HG02885 (cell line): ENCODE measurements at regions not wholly inside any gene's neighbourhood (a gene's known extent, or its start where the extent isn't known, plus 50 kb on each side); places are given as distances from the start of the nearest gene placed in this dataset.

Source experiments
- ATAC-seq: cut with Tn5 transposase; IDR thresholded peaks from one replicate; pipeline ENCODE4 v1.9.1; 2021; ENCODE audit warnings: mild to moderate bottlenecking; ENCODE audit not compliant: unreplicated experiment, poor library complexity

GRCh38 chr2:43171789-43172188 lies 54.6 kb downstream of the ZFP36L2 start:
- no peak for ATAC-seq

GRCh38 chr2:43170405-43171105 lies 55.9 kb downstream of the ZFP36L2 start:
- no peak for ATAC-seq

GRCh38 chr2:43169987-43170386 lies 56.4 kb downstream of the ZFP36L2 start:
- ATAC-seq, result no peak

GRCh38 chr2:43169099-43169945 lies 57.1 kb downstream of the ZFP36L2 start:
- peak; percentile 43 for ATAC-seq

- no peak for ATAC-seq
Measured at GRCh38 chr2:43168016-43168369, 58.4 kb downstream of the ZFP36L2 start.

- no peak for ATAC-seq
Measured at GRCh38 chr2:43165378-43166069, 60.9 kb downstream of the ZFP36L2 start.

- ATAC-seq, result no peak
Measured at GRCh38 chr2:43164686-43165085, 61.7 kb downstream of the ZFP36L2 start.

GRCh38 chr2:43163584-43164270 lies 62.7 kb downstream of the ZFP36L2 start:
- ATAC-seq, result no peak

- ATAC-seq, result no peak
Measured at GRCh38 chr2:43162511-43162776, 64.0 kb downstream of the ZFP36L2 start.

GRCh38 chr2:43161650-43162510 lies 64.5 kb downstream of the ZFP36L2 start:
- no peak for ATAC-seq

- no peak for ATAC-seq
Measured at GRCh38 chr2:43160778-43161177, 65.6 kb downstream of the ZFP36L2 start.

- no peak for ATAC-seq
Measured at GRCh38 chr2:43159797-43160196, 66.6 kb downstream of the ZFP36L2 start.

- ATAC-seq, result peak; percentile 13
Measured at GRCh38 chr2:43158259-43158880, 68.0 kb downstream of the ZFP36L2 start.

- no peak for ATAC-seq
Measured at GRCh38 chr2:43157506-43158246, 68.7 kb downstream of the ZFP36L2 start.

- ATAC-seq, result no peak
Measured at GRCh38 chr2:43155851-43156411, 70.5 kb downstream of the ZFP36L2 start.

GRCh38 chr2:43154685-43155084 lies 71.7 kb downstream of the ZFP36L2 start:
- ATAC-seq, result no peak

GRCh38 chr2:43152741-43153647 lies 73.4 kb downstream of the ZFP36L2 start:
- ATAC-seq, result no peak
